Thoracic aorta (tissue), 2 donors: ENCODE measurements at regions not wholly inside any gene's neighbourhood (a gene's known extent, or its start where the extent isn't known, plus 50 kb on each side); places are given as distances from the start of the nearest gene placed in this dataset.

Source experiments
- ATAC-seq: fragments of 150-250 bp; one replicate; pipeline ENCODE4 v1.8.0; 2017; ENCODE audit warnings: low read depth; ENCODE audit not compliant: insufficient number of reproducible peaks, low FRiP score
- DNase-seq: peaks from one replicate; pipeline ENCODE4 v3.0.0-alpha.2; 2020; ENCODE audit warnings: low spot score
- H3K27ac ChIP-seq, 2 donors: fragments of 200-600 bp; sonication (generic); 1 replicate in 1 of 2; 2 replicates in 1 of 2; pipeline ENCODE4 v1.5.1; 2016; ENCODE audit warnings: mild to moderate bottlenecking in 2 of 2, moderate library complexity in 2 of 2
- H3K27me3 ChIP-seq: fragments of 200-600 bp; sonication (generic); replicated peaks from 2 replicates; pipeline ENCODE4 v1.6.0; 2016; ENCODE audit warnings: mild to moderate bottlenecking; ENCODE audit not compliant: insufficient read depth
- H3K36me3 ChIP-seq: fragments of 200-600 bp; sonication (generic); one replicate; pipeline ENCODE4 v1.5.1; 2016
- H3K4me1 ChIP-seq, 2 donors: fragments of 200-600 bp; sonication (generic); 1 replicate in 1 of 2; 2 replicates in 1 of 2; pipeline versions ENCODE4 v1.5.1 to v1.6.0; 2016; ENCODE audit warnings: low read depth in 2 of 2, mild to moderate bottlenecking in 1 of 2; ENCODE audit not compliant: control insufficient read depth in 1 of 2
- H3K4me3 ChIP-seq: fragments of 200-600 bp; sonication (generic); 2 replicates; pipeline ENCODE4 v1.5.1; 2016; ENCODE audit warnings: mild to moderate bottlenecking
- H3K9me3 ChIP-seq: fragments of 200-600 bp; sonication (generic); 2 replicates; pipeline ENCODE4 v1.5.1; 2016
- TF ChIP-seq, protein P1 (sequence below): fragments of 200-600 bp; sonication (generic); IDR thresholded peaks from one replicate; pipeline ENCODE4 v1.5.1; 2019; ENCODE audit warnings: antibody characterized with exemption

DNA sequence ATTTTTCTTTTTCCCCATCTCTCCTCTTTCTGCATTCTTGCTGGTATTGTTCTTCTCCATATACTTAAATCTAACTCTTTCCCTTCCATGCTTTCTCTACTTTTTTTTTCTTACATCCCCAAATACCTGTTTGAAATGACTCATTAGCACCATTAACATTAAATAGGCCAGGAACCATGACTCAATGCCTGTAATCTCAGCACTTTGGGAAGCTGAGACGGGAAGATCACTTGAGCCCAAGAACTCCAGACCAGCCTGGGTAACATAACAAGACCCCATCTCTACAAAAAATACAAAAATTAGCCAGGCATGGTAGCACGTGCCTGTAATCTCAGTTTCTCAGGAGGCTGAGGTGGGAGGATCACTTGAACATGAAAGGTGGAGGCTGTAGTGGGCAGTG is 1026.8 kb downstream of the GATA3 start:
- no peaks in the 10 kb centered on the region for H3K27me3 ChIP-seq
- ATAC-seq (no peak), DNase-seq (no peak)
- no peaks in the 10 kb centered on the region for H3K4me1 ChIP-seq
- H3K36me3 ChIP-seq: no peaks in the 10 kb centered on the region
- no peaks in the 10 kb centered on the region for H3K9me3 ChIP-seq
- TF ChIP-seq, protein P1, sequence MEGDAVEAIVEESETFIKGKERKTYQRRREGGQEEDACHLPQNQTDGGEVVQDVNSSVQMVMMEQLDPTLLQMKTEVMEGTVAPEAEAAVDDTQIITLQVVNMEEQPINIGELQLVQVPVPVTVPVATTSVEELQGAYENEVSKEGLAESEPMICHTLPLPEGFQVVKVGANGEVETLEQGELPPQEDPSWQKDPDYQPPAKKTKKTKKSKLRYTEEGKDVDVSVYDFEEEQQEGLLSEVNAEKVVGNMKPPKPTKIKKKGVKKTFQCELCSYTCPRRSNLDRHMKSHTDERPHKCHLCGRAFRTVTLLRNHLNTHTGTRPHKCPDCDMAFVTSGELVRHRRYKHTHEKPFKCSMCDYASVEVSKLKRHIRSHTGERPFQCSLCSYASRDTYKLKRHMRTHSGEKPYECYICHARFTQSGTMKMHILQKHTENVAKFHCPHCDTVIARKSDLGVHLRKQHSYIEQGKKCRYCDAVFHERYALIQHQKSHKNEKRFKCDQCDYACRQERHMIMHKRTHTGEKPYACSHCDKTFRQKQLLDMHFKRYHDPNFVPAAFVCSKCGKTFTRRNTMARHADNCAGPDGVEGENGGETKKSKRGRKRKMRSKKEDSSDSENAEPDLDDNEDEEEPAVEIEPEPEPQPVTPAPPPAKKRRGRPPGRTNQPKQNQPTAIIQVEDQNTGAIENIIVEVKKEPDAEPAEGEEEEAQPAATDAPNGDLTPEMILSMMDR: no peak
- no peak overlapping the region for H3K27ac ChIP-seq
- H3K4me3 ChIP-seq: no peak overlapping the region

DNA sequence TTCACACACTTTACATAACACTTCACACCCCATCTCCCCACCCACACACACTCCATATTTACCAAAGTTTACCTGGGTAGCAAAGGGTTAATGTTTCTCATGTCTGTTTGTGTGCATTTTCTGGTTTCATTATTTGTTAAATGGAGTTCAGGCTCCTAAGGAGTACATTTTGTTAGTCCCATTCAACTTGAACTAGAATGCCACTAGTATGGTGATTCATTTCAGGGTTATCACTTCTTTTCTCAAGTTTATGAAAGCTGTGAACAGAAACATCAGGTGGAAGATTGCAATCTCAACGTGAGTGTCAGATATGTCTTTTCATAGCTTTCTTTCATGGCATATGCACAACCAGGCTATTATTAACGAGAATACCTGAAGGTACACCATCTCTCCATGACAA is 1027.5 kb downstream of the GATA3 start:
- TF ChIP-seq, protein P1: no peak
- Histone ChIP-seq H3K27ac (no peak overlapping the region), H3K36me3 (no peaks in the 10 kb centered on the region), H3K4me1 (no peaks in the 10 kb centered on the region), H3K27me3 (no peaks in the 10 kb centered on the region), H3K9me3 (no peaks in the 10 kb centered on the region), H3K4me3 (no peak overlapping the region)
- ATAC-seq (no peak), DNase-seq (no peak)

- Histone ChIP-seq H3K27ac (no peak overlapping the region), H3K27me3 (no peaks in the 10 kb centered on the region), H3K36me3 (no peaks in the 10 kb centered on the region), H3K9me3 (no peaks in the 10 kb centered on the region), H3K4me3 (no peak overlapping the region), H3K4me1 (no peaks in the 10 kb centered on the region)
- TF ChIP-seq, protein P1: no peak
- DNase-seq (no peak), ATAC-seq (no peak)
These were observed 1037.1 kb downstream of the GATA3 start for GRCh38 chr10:9091530-9092093.

DNA sequence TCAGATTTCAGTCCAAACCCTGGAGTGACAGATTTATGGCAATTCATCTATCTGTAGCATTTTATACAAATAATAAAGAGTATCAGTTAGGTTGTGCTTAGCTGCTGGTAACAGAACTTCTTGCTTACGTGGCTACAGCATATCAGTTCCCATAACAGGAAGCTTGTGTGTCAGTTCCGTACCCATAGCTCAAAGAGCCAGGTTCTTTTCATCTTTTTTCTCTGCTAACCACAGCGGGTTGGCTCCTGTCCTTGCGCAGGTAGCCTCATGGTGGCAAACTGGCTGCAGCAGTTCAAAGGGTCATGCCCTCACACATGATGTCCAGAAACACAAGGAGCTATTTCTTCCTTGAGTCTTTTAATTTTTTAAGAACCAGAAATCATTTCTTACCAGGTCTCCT is 1041.8 kb downstream of the GATA3 start:
- no peaks in the 10 kb centered on the region for H3K4me1 ChIP-seq
- H3K27ac ChIP-seq: no peak overlapping the region
- no peak overlapping the region for H3K4me3 ChIP-seq
- TF ChIP-seq, protein P1: no peak
- ATAC-seq (no peak), DNase-seq (no peak)
- no peaks in the 10 kb centered on the region for H3K9me3 ChIP-seq
- no peaks in the 10 kb centered on the region for H3K27me3 ChIP-seq
- H3K36me3 ChIP-seq: no peaks in the 10 kb centered on the region

GRCh38 chr10:9097206-9097990 is 1042.9 kb downstream of the GATA3 start:
- TF ChIP-seq, protein P1: no peak
- H3K4me3 ChIP-seq: no peak overlapping the region
- H3K4me1 ChIP-seq: no peaks in the 10 kb centered on the region
- no peak overlapping the region for H3K27ac ChIP-seq
- no peaks in the 10 kb centered on the region for H3K36me3 ChIP-seq
- no peak for DNase-seq
- no peaks in the 10 kb centered on the region for H3K27me3 ChIP-seq
- no peak for ATAC-seq
- H3K9me3 ChIP-seq: no peaks in the 10 kb centered on the region
